HCT116 (cell line): ENCODE measurements at regions not wholly inside any gene's neighbourhood (a gene's known extent, or its start where the extent isn't known, plus 50 kb on each side); places are given as distances from the start of the nearest gene placed in this dataset.

ENCODE experiments used
- ATAC-seq: fragments of 200-7000 bp; cut with Tn5 transposase; 2 replicates; pipeline ENCODE4 v1.9.1; 2020; ENCODE audit warnings: mild to moderate bottlenecking, moderate library complexity
- BruUV-seq: library from RNA; stranded (reverse); fragments of 400-500 nt; replicated peaks from 2 replicates; lab custom pipeline; 2021; lab: Mats Ljungman, UMichigan
- CTCF ChIA-PET: fragments of 300-600 bp; sonication (Branson Sonifier 250); formaldehyde crosslinking; loops from one replicate; lab custom pipeline; 2021; ENCODE audit warnings: antibody characterized with exemption; lab: Charles Lee
- POLR2A ChIA-PET: fragments of 300-600, 350-600 bp; sonication (Branson Sonifier 250); formaldehyde crosslinking; loops from one replicate; lab custom pipeline; 2021; ENCODE audit warnings: antibody characterized with exemption; lab: Charles Lee
- RAD21 ChIA-PET, 2 experiments: fragments of 300-600 bp; sonication (Branson Sonifier 250); formaldehyde crosslinking; loops; one replicate each; lab custom pipeline; 2023; ENCODE audit warnings: low total read pairs in 2 of 2; ENCODE audit not compliant: uncharacterized antibody in 2 of 2, unreplicated experiment in 2 of 2, low non-redundant PET in 1 of 2; lab: Charles Lee
- DNase-seq: peaks from one replicate; pipeline ENCODE4 v3.0.0-alpha.2; 2010; ENCODE audit warnings: low read depth, low spot score
- H2AFZ ChIP-seq: fragments of 200-600 bp; shearing (Covaris generic), sonication (generic); 2 replicates; pipeline ENCODE4 v1.6.1; 2017; ENCODE audit warnings: low read depth, mixed run types, mixed read lengths, antibody characterized with exemption, low read length; ENCODE audit not compliant: poor library complexity, severe bottlenecking
- H3K27ac ChIP-seq: 2 replicates; pipeline ENCODE4 v1.5.1; 2012; ENCODE audit warnings: low read depth, low read length
- H3K27me3 ChIP-seq: fragments of 200-600 bp; sonication (generic); 2 replicates; pipeline ENCODE4 v1.6.1; 2016; ENCODE audit warnings: mixed run types, low read length, mixed read lengths; ENCODE audit not compliant: insufficient read depth
- H3K36me3 ChIP-seq, 2 experiments: fragments of 200-500 bp in 1 of 2; fragments of 200-600 bp in 1 of 2; sonication (Bioruptor generic) in 1 of 2; sonication (generic) in 1 of 2; 2 replicates each; pipeline versions ENCODE4 v1.5.1 to v1.6.1; 2014 to 2016; ENCODE audit warnings: low read length in 2 of 2, inconsistent platforms in 1 of 2, mixed read lengths in 1 of 2, mixed run types in 1 of 2; ENCODE audit not compliant: insufficient read depth in 2 of 2, control insufficient read depth in 1 of 2
- H3K4me1 ChIP-seq, 2 experiments: fragments of 200-600 bp in 1 of 2; sonication (generic) in 1 of 2; 2 replicates each; pipeline versions ENCODE4 v1.5.1 to v1.6.1; 2012 to 2017; ENCODE audit warnings: low read length in 2 of 2, inconsistent platforms in 1 of 2, mild to moderate bottlenecking in 1 of 2, mixed read lengths in 1 of 2, mixed run types in 1 of 2, moderate library complexity in 1 of 2; ENCODE audit not compliant: insufficient read depth in 2 of 2, control insufficient read depth in 1 of 2
- H3K4me2 ChIP-seq: fragments of 200-600 bp; sonication (generic); 2 replicates; pipeline ENCODE4 v1.6.1; 2017; ENCODE audit warnings: mixed run types, low read length, mixed read lengths
- H3K4me3 ChIP-seq, 2 experiments: fragments of 200-600 bp in 1 of 2; sonication (generic) in 1 of 2; replicated peaks in 1 of 2; 2 replicates each; pipeline ENCODE4 v1.5.1; 2011 to 2016; ENCODE audit warnings: low read length in 2 of 2, control low read depth in 1 of 2, low read depth in 1 of 2, mild to moderate bottlenecking in 1 of 2, mixed read lengths in 1 of 2, mixed run types in 1 of 2
- H3K79me2 ChIP-seq: fragments of 200-600 bp; sonication (generic); 2 replicates; pipeline ENCODE4 v1.6.1; 2017; ENCODE audit warnings: mild to moderate bottlenecking, mixed run types, low read length, moderate library complexity, mixed read lengths; ENCODE audit not compliant: insufficient read depth
- H3K9ac ChIP-seq: fragments of 200-600 bp; sonication (generic); 2 replicates; pipeline ENCODE4 v1.6.1; 2016; ENCODE audit warnings: low read length, mixed read lengths
- H3K9me2 ChIP-seq: fragments of 200-600 bp; sonication (generic), shearing (Covaris generic); 2 replicates; pipeline ENCODE4 v1.6.1; 2017; ENCODE audit warnings: mixed run types, mild to moderate bottlenecking, moderate library complexity; ENCODE audit not compliant: insufficient read depth
- H3K9me3 ChIP-seq, 2 experiments: fragments of 200-500 bp in 1 of 2; fragments of 200-600 bp in 1 of 2; sonication (Bioruptor generic) in 1 of 2; sonication (generic) in 1 of 2; 2 replicates each; pipeline ENCODE4 v1.6.1; 2014 to 2017; ENCODE audit warnings: low read length in 2 of 2, mixed read lengths in 2 of 2, inconsistent platforms in 1 of 2, low read depth in 1 of 2, mild to moderate bottlenecking in 1 of 2, mixed run types in 1 of 2, moderate library complexity in 1 of 2; ENCODE audit not compliant: control insufficient read depth in 1 of 2, insufficient read depth in 1 of 2
- H4K20me1 ChIP-seq: fragments of 200-600 bp; sonication (generic), shearing (Covaris generic); 2 replicates; pipeline ENCODE4 v1.6.1; 2017; ENCODE audit warnings: mixed run types, mild to moderate bottlenecking, moderate library complexity; ENCODE audit not compliant: insufficient read depth
- CEBPB ChIP-seq: IDR thresholded peaks from 2 replicates; pipeline ENCODE4 v1.6.1; 2012; ENCODE audit warnings: low read depth
- EGR1 ChIP-seq: IDR thresholded peaks from 2 replicates; pipeline ENCODE4 v1.6.1; 2012; ENCODE audit warnings: low read depth
- ELF1 ChIP-seq: IDR thresholded peaks from 2 replicates; pipeline ENCODE4 v1.6.1; 2012; ENCODE audit warnings: low read depth, borderline replicate concordance
- FOSL1 ChIP-seq: IDR thresholded peaks from 2 replicates; pipeline ENCODE4 v1.6.1; 2012; ENCODE audit warnings: low read depth
- POLR2A ChIP-seq: IDR thresholded peaks from 2 replicates; pipeline ENCODE4 v1.7.0; 2011; ENCODE audit warnings: borderline replicate concordance; ENCODE audit not compliant: insufficient read depth, insufficient read length; ENCODE audit errors: extremely low read depth
- RAD21 ChIP-seq: IDR thresholded peaks from 2 replicates; pipeline ENCODE4 v1.6.1; 2012; ENCODE audit warnings: low read depth, mild to moderate bottlenecking
- SIN3A ChIP-seq: IDR thresholded peaks from 2 replicates; pipeline ENCODE4 v1.6.1; 2012; ENCODE audit warnings: low read depth
- SRF ChIP-seq: IDR thresholded peaks from 2 replicates; pipeline ENCODE4 v1.6.1; 2012; ENCODE audit warnings: low read depth
- YY1 ChIP-seq: IDR thresholded peaks from 2 replicates; pipeline ENCODE4 v1.6.1; 2011; ENCODE audit warnings: low read length, low read depth, moderate library complexity, mild to moderate bottlenecking; ENCODE audit not compliant: insufficient replicate concordance; ENCODE audit errors: extremely low read depth
- ZFX ChIP-seq: fragments of 450-650 bp; IDR thresholded peaks from 2 replicates; pipeline ENCODE4 v1.6.1; 2017
- intact Hi-C: fragments of 100-400 bp; cut with micrococcal nuclease; formaldehyde crosslinking; loops from 2 replicates; pipeline ENCODE4 v1.10.0; 2022
- TF ChIP-seq, protein P1 (sequence below), 3 experiments: fragments of 200-600 bp in 1 of 3; sonication (generic) in 1 of 3; IDR thresholded peaks in 2 of 3; conservative IDR thresholded peaks in 1 of 3; 2 replicates each; pipeline ENCODE4 v1.5.1; 2012 to 2017; ENCODE audit warnings: low read depth in 2 of 3, low read length in 2 of 3, antibody characterized with exemption in 1 of 3, borderline replicate concordance in 1 of 3, control low read depth in 1 of 3, mild to moderate bottlenecking in 1 of 3, mixed read lengths in 1 of 3, mixed run types in 1 of 3, moderate library complexity in 1 of 3; ENCODE audit not compliant: insufficient read depth in 1 of 3
- TF ChIP-seq, protein P2 (sequence below): IDR thresholded peaks from 2 replicates; pipeline ENCODE4 v1.6.1; 2011; ENCODE audit warnings: mild to moderate bottlenecking, low read length, moderate library complexity; ENCODE audit not compliant: insufficient replicate concordance; ENCODE audit errors: extremely low read depth

DNA sequence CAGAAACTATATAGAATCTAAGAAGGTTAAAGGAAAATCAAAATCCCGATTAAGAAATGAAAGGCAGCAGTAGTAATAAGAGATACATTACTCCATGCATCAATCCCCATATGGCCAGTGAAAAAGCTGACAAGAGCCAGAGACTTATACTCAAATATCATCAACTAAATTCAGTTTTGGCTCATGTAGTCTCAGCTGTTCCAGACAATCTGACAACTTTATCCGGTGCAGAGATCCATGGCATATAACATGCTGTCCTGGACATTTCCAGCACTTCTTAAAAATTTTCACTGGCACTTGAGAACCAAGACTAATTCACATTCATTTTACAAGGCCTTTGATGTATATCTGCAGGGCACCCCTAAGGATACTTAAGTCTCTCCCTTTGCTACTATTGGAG lies 255.7 kb upstream of the KLHL1 start:
- intact Hi-C loops, result loop anchor here (10.0 kb wide), 1 partner anchor 419 kb away; no protein-coding TSS in a partner anchor
- RAD21 ChIA-PET, result no interaction called here
- DNase-seq (no peak), ATAC-seq (no peak)
- no TSS peak for BruUV-seq
- TF ChIP-seq ELF1 (no peak), ZFX (no peak), RAD21 (no peak), SRF (no peak), POLR2A (no peak), EGR1 (no peak), YY1 (no peak), CEBPB (no peak), SIN3A (no peak), FOSL1 (no peak)
- TF ChIP-seq, protein P1, sequence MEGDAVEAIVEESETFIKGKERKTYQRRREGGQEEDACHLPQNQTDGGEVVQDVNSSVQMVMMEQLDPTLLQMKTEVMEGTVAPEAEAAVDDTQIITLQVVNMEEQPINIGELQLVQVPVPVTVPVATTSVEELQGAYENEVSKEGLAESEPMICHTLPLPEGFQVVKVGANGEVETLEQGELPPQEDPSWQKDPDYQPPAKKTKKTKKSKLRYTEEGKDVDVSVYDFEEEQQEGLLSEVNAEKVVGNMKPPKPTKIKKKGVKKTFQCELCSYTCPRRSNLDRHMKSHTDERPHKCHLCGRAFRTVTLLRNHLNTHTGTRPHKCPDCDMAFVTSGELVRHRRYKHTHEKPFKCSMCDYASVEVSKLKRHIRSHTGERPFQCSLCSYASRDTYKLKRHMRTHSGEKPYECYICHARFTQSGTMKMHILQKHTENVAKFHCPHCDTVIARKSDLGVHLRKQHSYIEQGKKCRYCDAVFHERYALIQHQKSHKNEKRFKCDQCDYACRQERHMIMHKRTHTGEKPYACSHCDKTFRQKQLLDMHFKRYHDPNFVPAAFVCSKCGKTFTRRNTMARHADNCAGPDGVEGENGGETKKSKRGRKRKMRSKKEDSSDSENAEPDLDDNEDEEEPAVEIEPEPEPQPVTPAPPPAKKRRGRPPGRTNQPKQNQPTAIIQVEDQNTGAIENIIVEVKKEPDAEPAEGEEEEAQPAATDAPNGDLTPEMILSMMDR (IDR thresholded peaks at IDR 0.05 in 2 of 3, conservative IDR thresholded peaks at IDR 0.05 in 1 of 3; ENCODE audit: borderline replicate concordance in 1 of 3, insufficient read depth in 1 of 3, low read depth in 2 of 3, low read length in 2 of 3), result no peak
- TF ChIP-seq, protein P2, sequence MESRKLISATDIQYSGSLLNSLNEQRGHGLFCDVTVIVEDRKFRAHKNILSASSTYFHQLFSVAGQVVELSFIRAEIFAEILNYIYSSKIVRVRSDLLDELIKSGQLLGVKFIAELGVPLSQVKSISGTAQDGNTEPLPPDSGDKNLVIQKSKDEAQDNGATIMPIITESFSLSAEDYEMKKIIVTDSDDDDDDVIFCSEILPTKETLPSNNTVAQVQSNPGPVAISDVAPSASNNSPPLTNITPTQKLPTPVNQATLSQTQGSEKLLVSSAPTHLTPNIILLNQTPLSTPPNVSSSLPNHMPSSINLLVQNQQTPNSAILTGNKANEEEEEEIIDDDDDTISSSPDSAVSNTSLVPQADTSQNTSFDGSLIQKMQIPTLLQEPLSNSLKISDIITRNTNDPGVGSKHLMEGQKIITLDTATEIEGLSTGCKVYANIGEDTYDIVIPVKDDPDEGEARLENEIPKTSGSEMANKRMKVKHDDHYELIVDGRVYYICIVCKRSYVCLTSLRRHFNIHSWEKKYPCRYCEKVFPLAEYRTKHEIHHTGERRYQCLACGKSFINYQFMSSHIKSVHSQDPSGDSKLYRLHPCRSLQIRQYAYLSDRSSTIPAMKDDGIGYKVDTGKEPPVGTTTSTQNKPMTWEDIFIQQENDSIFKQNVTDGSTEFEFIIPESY, result no peak
- Histone ChIP-seq H4K20me1 (no peaks in the 10 kb centered on the region; the same call in 1 of the 2 replicates), H3K36me3 (no peaks in the 10 kb centered on the region), H3K4me2 (no peak overlapping the region), H3K4me3 (no peak overlapping the region), H3K4me1 (no peaks in the 10 kb centered on the region), H3K27me3 (no peaks in the 10 kb centered on the region), H2AFZ (no peak overlapping the region), H3K27ac (no peak overlapping the region), H3K79me2 (no peaks in the 10 kb centered on the region), H3K9ac (no peak overlapping the region), H3K9me3 (0 out of 4 replicates have a peak, but pooled peaks cover 0 to 3% of the 10 kb centered on the region in 2 experiments), H3K9me2 (no peaks in the 10 kb centered on the region)
- CTCF ChIA-PET, result no interaction called here
- POLR2A ChIA-PET, result no interaction called here
